RPMI7951 (cell line): ENCODE measurements at regions not wholly inside any gene's neighbourhood (a gene's known extent, or its start where the extent isn't known, plus 50 kb on each side); places are given as distances from the start of the nearest gene placed in this dataset.
A peak's percentile ranks its signal among the peaks of the same experiment; 100 is the strongest.

ENCODE experiments used
- DNase-seq: peaks from one replicate; pipeline ENCODE4 v3.0.0-alpha.2; 2012; ENCODE audit warnings: low read depth

DNA sequence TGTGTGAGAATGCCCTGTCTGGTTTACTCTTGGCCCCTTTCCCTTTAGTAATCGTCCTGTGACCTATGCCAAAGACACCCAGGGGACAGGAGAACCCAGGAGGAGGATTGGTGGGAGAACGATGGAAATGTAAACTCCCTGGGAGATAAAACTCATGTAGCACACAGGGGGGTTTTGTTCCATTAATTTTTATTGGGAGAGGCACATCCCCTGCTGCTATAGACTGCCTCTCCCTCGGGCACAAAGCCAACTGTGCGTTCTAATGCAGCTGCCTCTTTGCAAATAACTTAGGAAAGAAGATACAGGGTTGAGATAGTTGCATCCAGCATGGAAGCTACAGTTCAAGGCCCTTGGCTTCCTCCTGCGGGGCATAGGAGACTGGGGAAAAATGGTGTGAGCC, 489.6 kb downstream of the SLC4A3 start:
- DNase-seq, result no peak

DNA sequence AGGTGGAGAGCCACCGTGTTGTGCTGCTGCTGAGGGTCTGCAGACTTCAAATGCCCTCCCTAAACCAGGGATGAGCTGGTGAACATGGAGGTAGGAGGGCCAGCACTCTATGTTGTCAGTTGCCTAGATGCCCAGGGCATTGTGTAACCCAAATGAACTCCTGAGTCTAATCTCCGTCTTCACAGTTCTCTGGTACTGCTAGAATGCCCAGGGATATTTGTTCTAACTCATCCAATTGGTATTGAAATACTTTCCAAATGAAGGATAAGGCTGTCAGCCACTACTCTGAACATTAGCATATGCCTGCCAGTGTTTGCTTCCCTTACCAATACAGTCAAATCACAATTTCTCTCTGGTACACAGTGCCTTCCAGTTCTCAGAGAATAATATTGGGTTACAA, 492.6 kb downstream of the SLC4A3 start:
- DNase-seq, result no peak

DNA sequence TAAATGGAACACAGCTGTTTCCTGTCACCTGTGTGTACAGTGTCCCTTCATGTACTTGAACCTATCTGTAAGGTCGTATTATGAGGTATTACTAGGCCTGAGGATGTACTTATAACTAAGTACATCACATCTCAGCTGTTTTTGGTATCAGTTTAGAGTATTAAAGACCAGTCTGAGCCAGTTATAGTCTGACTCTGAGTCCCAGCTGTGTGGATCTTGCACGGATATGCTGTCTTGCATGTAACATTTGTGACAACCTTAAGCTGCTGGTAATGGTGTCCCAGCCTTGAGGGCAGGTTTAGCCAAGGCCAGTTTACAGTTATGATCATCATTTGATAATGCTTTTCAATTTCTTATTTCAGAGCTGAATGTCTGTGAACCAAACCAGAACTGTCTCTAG, 496.3 kb downstream of the SLC4A3 start:
- no peak for DNase-seq

DNA sequence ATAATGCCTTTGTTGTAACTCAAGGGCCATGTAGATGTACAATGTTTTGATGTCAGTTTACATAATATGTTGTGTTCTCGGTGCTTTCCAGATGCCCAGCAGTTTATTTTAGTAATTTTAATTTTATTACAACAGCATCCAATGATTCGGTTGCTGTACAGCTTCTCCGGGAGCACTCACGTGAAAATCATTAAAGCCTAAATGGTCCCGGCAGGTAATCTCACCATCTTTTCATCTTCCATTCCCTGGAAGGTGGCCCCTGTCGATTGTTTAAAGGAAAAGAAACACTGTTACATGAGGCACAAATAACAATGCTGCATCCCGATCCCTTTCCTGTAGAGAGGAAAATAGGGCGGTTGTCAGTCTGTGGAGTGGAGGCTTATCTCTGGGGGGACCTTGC, 498.1 kb downstream of the SLC4A3 start:
- no peak for DNase-seq

DNA sequence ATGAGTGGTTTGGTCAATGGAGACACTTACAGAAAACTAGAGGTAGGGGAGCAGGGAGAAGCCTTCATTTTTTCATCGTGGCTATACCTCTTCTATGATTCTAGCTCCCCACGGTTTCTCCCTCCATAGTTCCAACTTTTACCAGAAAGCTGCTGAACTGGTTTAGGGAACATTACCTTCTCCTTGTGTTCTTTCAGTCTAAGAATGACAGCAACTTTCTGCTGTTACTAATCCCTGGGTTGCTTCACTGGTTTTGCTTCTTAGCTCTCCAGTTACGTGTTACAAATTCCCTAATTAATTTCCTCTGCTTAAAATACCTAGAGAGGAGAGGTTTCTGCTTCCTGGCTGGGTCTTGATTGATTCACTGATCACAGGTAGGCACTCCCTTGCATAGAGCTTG, 499.9 kb downstream of the SLC4A3 start:
- DNase-seq, result no peak

DNA sequence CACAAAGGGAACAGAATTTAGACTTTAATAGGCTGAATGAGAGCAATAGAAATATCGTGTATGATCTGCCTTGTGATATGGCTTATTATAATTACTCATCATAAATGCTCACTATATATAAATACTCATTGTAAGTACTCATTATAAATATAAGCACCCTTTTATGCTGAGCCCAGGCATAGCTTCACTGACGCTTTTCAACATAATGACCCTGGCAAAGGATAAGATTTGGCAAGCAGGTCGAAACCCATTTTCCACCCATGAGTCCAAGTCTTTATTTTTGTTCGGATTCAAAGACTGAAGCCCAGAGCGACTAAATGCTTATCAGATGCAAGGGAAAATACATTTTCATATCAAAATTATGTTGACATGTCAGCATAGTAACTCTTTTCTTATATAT, 500.4 kb downstream of the SLC4A3 start:
- no peak for DNase-seq

DNA sequence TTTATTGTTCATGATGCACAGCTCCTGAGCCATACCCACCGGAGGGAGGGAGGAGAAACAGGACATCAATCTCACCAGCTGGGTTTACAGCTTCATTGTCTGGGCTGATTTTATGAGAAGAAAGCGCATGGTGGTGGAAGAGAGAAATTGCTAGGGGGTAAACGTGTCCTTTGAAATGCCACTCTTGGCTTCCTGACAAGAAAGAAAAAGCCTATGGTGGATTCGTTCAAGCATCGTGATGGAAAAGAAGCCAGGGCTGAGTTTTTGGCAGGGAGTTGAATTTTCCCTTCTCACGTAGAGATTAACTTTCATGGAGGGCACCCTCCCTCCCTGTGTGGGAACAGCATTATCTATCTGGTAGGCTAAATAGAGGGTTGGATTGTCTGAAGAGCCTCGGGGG, 502.0 kb downstream of the SLC4A3 start:
- peak; percentile 62 for DNase-seq

DNA sequence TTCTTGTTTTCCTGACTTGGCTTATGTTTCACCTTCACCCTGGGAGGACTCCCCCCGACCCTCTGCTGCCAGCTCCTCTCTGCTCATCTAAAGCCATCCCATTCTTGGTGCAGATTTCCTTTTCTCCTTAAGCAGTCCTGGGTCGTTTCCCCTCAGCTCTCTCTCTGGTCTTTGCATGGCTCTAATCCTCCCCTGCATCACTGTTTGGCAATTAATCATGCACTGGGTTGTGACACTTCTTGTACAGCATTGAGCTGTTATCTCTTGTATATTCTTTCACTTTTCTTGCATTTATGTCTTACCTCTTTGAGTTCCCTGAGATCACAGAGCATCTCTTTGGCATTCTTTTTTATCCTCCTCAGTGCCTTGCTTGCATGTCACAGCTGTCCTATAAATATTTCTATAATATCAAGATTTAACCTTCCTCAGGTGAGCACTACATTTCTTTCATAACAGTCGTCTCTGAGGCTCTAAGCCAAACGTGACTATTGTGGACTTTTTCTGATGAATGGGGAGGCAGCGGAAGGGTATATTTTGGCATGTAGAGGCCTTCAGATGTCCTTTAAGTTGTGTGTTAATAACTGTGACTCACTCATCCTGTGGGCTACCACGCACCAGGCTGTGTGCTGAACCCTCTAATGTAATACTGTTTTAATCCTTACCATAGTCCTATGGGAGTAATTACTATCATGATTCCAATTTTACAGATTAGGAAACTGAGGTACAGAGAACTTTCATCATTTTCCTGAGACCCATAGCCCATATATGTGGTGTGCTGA, 507.5 kb downstream of the SLC4A3 start:
- DNase-seq, result peak; percentile 52

DNA sequence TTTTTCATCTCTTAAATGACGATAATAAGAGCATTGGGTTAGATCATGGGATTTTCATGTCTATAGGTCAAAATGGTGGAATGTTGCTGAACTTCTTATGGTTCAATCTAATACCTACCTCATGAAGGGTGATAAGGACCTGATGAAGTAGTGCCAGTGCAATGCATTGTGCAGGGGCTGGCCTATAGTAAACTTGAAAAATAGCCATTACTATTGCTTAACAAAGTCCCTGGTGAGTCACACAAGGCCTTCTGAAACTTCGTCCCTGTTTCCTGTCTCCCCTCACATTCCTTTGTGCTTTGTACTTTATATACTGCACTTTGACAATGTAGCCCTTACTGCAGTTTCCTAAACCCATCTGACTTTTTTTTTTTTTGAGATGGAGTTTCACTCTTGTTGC, 515.9 kb downstream of the SLC4A3 start:
- peak; percentile 88 for DNase-seq

DNA sequence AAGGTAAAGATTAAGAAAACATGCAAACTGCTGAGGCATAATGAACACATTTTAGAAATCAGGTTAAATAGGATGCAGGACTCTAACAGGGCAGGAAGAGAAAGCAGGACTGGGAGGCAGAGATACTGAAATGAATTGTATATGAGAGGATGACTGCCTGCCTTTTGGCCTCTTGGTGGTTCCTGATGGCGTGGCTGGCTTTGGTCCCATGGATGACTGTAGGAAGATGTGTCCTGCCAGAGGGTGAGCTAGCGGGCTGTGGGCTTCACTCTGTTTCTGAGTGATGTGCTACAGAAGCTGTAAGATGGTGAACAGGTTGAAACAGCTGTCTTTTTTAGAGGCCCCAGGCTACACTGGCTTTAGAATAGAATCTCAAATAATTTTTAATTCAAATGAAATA, 517.0 kb downstream of the SLC4A3 start:
- peak; percentile 86 for DNase-seq

DNA sequence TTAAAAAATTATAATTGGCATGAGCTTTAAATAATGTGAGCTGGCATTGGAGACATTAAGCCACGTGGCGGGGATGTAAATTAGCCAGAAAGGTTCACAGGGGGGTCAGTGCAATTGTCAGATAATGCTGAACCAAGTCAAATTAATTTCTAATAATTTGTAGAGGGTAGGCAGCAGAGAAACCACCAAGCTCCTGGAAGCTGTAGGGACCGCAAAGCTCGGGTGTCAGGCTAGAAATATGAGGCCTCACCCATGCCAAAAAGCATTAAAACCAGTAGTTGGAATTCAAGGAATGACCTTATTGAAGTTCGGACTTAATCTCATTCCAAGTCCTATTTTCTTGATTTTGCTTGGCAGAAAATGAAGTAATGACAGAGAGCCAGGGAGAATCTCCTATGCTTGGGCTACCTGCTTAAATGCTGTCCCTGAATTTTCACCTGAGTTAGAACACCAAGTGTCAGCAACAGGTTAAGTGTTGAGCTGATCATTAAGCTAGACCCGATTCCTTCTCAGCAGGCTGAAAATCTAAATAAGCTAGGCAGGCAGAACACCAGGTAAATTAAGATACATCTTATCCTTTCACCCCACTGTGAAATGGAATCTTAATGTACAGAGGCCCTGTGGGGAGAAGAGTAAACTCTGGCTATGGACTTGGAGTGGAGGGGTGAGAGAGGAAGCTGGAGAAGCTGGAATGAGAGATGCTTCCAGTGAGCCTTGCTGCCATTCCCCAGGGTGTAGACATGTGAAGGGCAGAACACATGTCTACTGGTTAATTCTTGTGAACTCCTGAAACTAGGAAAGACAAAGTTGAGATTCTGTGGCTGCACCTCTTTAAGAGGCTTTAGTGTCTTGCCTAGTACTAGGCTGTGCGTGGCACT, 520.0 kb downstream of the SLC4A3 start:
- peak; percentile 30 for DNase-seq

DNA sequence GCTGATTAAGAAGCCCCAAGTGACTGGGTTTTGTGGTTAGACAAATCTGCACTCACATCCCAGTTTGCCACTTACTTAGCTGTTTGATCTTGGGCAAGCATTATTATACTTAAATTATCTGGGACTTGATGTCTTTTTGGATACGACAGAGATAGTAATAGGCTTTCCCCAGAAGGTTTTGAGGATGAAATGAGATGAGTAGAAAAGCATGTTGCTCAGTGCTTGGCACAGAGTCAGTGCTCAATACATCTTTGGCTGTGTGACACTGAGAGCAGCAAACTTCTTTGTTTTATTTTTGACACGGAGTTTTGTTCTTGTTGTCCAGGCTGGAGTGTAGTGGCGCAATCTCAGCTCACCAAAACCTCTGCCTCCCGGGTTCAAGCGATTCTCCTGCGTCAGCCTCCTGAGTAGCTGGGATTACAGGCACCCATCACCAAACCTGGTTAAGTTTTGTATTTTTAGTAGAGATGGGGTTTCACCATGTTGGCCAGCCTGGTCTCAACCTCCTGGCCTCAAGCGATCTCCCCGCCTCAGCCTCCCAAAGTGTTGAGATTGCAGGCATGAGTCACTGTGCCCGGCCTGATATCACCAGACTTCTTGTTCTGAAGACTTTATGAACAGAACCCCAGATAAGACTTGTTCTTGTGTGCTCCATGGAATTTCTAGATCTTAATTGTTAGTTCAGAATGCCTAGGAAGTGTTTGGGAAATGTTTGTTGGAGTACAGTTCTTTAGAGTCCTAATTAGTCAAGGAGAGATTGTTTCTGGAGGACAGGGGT, 521.2 kb downstream of the SLC4A3 start:
- DNase-seq, result peak; percentile 26

DNA sequence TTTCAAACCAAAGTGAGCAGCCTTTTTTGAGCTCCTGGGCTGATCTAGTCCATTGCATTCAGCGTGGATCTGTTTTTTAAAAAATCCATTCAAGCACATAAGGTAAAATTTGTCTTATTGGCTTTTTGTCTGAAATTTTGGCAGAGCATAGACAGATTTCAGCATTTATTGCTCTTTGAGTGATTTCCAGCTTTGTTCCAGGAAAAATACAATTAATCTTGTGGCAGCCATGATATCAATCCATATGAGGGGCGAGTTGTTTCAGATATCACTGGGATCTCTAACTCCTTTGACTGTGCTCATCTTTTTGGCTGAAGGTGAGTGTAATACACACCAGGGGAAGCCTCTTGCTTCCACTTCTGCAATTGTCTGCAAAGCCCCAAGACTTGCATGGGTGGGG, 523.9 kb downstream of the SLC4A3 start:
- no peak for DNase-seq

DNA sequence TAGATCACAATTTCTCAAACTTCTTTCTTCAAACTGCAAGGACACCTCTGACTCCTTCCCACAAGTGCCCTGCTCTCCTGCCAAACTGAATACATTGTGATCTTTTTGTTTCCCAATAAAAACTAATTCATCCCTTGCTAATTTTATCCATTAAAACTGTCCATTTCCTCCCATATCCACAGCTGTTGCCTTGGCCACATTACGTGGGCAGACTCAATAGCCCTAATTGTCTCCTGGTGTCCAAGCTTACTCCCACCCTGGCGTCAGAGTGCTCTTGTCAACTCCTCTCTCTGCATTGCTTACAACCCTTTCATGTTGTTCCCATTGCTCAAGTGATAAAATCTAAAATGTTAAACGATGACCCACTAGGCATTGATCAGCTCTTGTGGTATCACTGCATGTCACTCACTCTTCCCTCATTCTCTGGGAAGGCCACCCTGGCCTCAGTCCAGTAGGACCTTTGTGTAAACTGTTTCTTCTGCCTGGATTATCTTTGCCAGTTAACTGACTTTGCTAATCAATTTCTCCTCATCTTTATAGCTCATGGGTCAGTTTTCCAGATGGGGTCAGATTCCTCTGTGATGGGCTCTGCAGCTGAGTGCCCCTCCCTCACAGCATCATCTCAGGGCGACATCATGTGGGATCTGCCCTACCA, 525.0 kb downstream of the SLC4A3 start:
- DNase-seq, result no peak

DNA sequence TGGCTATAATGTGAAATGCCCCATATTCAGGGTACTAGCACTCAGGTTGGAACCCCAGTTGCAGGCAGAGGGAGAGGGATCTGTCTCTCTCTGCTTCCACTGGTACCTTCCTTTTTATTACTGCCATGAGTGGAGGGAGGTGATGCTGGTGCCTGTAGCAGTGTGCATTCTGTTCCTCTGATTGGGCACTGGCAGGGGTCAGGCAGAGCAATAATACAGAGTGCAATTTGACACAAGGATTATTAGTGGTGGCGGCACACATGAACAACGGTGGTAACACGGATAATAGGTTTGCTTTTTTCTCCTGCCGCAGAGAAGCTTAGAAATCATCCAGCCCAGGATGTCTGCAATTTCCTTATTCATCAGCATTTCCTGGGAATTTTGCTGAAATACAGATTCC, 525.7 kb downstream of the SLC4A3 start:
- no peak for DNase-seq

DNA sequence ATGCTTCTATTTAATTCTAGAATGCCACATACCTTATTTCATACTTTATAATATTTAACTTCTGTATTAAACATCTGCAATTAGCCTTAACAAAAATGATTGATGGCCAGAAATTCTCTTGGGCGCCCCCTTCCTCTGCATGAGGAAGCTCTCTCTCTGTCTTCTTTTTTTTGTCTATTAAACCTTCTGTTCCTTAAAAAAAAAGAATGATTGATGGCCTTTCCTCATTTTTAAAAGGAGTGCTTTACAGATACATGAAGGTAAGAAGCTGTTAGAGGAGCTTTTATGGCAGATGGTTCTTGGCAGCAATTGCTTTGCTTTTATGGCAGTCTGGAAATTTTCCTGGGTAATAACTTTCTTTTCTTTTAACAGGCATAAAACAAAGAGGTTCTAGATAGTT, 526.9 kb downstream of the SLC4A3 start:
- no peak for DNase-seq

DNA sequence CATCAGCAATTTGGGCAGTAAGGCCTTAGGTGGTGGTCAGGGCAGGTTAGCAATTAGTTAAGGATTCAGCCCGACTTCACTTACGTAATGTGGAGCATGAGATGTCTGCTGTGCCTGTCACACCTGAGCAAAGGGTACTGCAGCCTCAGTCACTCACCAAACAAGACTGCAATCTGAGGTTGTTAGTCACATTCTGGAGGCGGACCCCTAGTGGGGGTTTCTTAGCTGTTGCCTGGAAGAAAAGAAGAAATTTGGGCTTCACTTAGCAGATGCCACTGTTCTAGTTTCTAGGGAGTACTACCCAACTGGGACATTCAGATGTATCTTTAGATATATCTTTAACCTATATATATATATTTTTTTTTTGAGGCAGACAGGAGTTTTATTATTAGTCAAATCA, 529.9 kb downstream of the SLC4A3 start:
- no peak for DNase-seq

DNA sequence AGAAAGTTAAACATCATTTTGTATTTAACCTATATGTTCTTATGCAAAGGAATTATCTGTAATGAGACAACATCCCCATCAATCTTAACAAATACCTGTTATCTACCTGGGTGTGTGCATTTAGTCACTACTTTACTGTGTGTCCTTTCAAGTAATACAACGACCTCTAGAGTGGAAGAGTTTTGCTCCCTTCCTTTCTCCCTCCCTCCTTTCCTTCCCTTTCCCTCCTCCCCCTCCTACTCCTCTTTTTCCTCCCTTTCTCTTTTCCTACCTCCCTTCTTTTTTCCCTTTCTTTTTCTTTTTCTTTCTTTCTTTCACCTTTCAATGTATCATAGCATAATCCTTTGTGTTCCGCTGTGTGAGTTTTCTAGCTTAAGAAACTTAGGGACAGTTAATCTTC, 532.3 kb downstream of the SLC4A3 start:
- no peak for DNase-seq

DNA sequence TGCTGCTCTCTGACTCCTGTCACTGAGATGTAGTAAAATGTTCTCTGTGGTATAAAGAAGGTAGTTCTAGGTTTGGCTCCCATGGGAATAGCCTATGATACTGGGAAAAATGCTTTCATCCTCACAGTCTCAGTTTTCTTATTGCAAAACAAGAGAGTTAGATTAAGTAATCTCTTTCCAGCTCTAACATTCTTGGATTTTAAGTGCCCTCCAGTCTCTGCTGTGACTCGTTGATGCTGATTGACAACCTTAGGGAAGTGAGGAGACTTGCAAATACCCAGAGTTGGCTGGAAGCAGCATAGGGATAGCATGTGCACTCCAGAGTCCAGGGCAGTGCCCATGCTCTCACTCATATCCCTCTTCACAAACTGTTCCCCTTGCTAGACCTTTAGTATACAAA, 534.9 kb downstream of the SLC4A3 start:
- DNase-seq, result no peak

DNA sequence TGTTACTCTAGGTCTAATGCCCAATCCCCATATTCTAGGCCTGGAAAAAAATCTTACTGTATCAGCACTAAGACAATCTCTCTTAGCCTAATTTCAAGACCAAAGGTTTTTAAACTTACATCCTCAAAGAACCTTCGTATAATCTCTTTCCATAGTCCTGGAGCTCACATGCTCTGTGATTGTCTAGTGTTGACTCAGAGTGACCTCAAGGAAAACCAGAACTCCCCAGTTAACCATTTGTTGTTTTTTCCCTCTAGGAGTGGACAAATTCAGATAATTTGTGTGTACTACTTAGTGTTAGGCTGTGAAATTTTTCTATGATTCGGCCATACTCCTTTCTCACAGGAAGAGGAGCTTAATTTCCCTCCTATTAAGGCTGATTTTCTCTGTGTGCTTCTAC, 536.1 kb downstream of the SLC4A3 start:
- DNase-seq, result peak; percentile 25

DNA sequence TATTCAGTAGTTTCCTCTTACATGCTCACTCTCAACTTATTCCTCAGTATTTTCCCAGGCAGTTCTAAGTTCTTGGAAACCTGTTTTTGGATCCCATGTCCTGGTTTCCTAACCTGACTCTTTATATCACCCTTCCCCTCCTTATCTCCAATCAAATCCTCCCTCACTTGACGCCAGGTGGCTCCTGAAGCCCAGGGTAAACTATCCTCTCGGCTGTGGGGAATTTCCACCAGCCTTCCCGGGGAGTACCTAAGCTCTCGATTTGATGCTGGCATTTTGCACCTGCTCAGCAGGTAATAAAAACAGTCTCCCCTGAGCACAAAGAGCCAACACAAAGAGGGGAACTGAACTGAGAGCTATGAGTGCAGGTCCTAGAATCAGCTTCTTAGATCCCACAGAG, 538.0 kb downstream of the SLC4A3 start:
- DNase-seq, result no peak

DNA sequence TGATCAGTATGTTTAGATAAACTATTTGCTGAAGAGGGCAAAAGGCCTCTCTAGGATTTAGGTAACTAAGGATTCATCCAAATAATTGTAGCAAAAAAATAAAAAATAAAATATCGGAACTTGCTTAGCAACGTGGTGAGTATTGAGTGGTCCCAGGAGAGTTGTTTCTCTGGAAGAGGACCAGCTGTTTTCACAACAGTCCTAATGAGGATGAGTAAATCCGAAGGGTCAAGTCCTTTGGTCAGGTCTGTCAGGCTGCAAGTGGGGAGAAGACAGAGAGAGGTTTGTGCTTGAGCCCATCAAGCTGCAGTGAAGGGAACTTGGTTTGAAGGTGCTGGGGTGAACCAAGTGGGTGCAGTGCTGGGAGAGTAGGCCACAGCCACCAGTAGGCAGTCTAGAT, 539.2 kb downstream of the SLC4A3 start:
- no peak for DNase-seq
